ENCODE measurements at regions not wholly inside any gene's neighbourhood (a gene's known extent, or its start where the extent isn't known, plus 50 kb on each side); places are given as distances from the start of the nearest gene placed in this dataset.

GRCh38 chrX:43317378-43317777, 338.7 kb upstream of the MAOA start:
- no peak for DNase-seq
- intact Hi-C loops (cut with micrococcal nuclease; ENCODE audit: unreplicated experiment): no loop called here
- no peaks in the 10 kb centered on the region for H3K9me3 ChIP-seq
- no peaks in the 10 kb centered on the region for H3K36me3 ChIP-seq (ENCODE audit: control insufficient read depth, insufficient read depth, low read length)
- no peaks in the 10 kb centered on the region for H3K27me3 ChIP-seq (replicated peaks; ENCODE audit: control insufficient read depth, insufficient read depth, low read length)
- H3K4me3 ChIP-seq (ENCODE audit: low read depth, low read length): no peak overlapping the region
- no peaks in the 10 kb centered on the region for H3K27me3 Mint-ChIP-seq (ENCODE audit: insufficient read depth, unreplicated experiment)
- H3K4me1 ChIP-seq: 0 out of 2 replicates have a peak, but pooled peaks cover 6% of the 10 kb centered on the region
- CTCF ChIA-PET: no interaction called here
- H3K9me3 Mint-ChIP-seq (ENCODE audit: unreplicated experiment): peaks cover 1% of the 10 kb centered on the region
- H3K4me3 Mint-ChIP-seq (ENCODE audit: unreplicated experiment): no peak overlapping the region
- TF ChIP-seq, protein P1, sequence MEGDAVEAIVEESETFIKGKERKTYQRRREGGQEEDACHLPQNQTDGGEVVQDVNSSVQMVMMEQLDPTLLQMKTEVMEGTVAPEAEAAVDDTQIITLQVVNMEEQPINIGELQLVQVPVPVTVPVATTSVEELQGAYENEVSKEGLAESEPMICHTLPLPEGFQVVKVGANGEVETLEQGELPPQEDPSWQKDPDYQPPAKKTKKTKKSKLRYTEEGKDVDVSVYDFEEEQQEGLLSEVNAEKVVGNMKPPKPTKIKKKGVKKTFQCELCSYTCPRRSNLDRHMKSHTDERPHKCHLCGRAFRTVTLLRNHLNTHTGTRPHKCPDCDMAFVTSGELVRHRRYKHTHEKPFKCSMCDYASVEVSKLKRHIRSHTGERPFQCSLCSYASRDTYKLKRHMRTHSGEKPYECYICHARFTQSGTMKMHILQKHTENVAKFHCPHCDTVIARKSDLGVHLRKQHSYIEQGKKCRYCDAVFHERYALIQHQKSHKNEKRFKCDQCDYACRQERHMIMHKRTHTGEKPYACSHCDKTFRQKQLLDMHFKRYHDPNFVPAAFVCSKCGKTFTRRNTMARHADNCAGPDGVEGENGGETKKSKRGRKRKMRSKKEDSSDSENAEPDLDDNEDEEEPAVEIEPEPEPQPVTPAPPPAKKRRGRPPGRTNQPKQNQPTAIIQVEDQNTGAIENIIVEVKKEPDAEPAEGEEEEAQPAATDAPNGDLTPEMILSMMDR (IDR thresholded peaks at IDR 0.05; ENCODE audit: insufficient read depth in 1 of 2, low read depth in 1 of 2, low read length in 1 of 2, severe bottlenecking in 1 of 2, unreplicated experiment in 1 of 2): no peak
- POLR2A ChIA-PET: no interaction called here
- no peaks in the 10 kb centered on the region for H3K4me1 Mint-ChIP-seq (ENCODE audit: low read depth, unreplicated experiment)
- BruUV-seq (replicated peaks): no TSS peak
- no peak overlapping the region for H3K27ac Mint-ChIP-seq (ENCODE audit: unreplicated experiment)
- no peaks in the 10 kb centered on the region for H3K36me3 Mint-ChIP-seq (ENCODE audit: insufficient read depth, unreplicated experiment)

- intact Hi-C loops (cut with micrococcal nuclease; ENCODE audit: unreplicated experiment): no loop called here
- Mint-ChIP-seq H3K27ac (ENCODE audit: unreplicated experiment) (no peak overlapping the region), H3K4me1 (ENCODE audit: low read depth, unreplicated experiment) (no peaks in the 10 kb centered on the region), H3K36me3 (ENCODE audit: insufficient read depth, unreplicated experiment) (peaks cover 5% of the 10 kb centered on the region), H3K27me3 (ENCODE audit: insufficient read depth, unreplicated experiment) (no peaks in the 10 kb centered on the region), H3K9me3 (ENCODE audit: unreplicated experiment) (no peaks in the 10 kb centered on the region), H3K4me3 (ENCODE audit: unreplicated experiment) (no peak overlapping the region)
- H3K36me3 ChIP-seq (ENCODE audit: control insufficient read depth, insufficient read depth, low read length): no peaks in the 10 kb centered on the region
- DNase-seq: peak; percentile 8 to 43
- TF ChIP-seq, protein P1 (IDR thresholded peaks at IDR 0.05; ENCODE audit: insufficient read depth in 1 of 2, low read depth in 1 of 2, low read length in 1 of 2, severe bottlenecking in 1 of 2, unreplicated experiment in 1 of 2): no peak
- H3K4me1 ChIP-seq: no peaks in the 10 kb centered on the region
- no peaks in the 10 kb centered on the region for H3K27me3 ChIP-seq (replicated peaks; ENCODE audit: control insufficient read depth, insufficient read depth, low read length)
- H3K9me3 ChIP-seq: no peaks in the 10 kb centered on the region
- H3K4me3 ChIP-seq (ENCODE audit: low read depth, low read length): no peak overlapping the region
- POLR2A ChIA-PET: no interaction called here
- BruUV-seq (replicated peaks): no TSS peak
- CTCF ChIA-PET: no interaction called here
Observed at GRCh38 chrX:43328358-43328946, 327.6 kb upstream of the MAOA start.

DNA sequence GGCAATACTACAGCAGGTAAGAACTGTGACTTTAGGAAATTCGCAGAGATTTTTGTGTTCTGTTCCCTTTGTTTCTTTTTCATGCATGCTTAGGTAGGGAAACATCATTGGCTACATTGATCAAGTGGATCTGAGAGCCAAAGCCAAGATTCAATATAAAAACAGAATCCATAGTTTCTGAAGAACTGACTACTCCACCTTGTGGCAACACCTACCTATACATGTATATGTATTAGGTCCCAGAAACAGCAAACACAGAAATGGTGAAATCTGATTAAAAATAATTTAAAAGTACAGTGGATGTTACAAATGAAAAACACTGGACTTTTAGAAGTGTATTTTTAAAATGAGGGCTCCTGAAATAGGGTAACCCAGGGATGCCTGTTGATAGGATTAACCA, 322.6 kb upstream of the MAOA start:
- H3K9me3 ChIP-seq: no peaks in the 10 kb centered on the region
- intact Hi-C loops (cut with micrococcal nuclease; ENCODE audit: unreplicated experiment): no loop called here
- DNase-seq: no peak
- H3K4me3 ChIP-seq (ENCODE audit: low read depth, low read length): no peak overlapping the region
- no peaks in the 10 kb centered on the region for H3K4me1 Mint-ChIP-seq (ENCODE audit: low read depth, unreplicated experiment)
- H3K36me3 ChIP-seq (ENCODE audit: control insufficient read depth, insufficient read depth, low read length): no peaks in the 10 kb centered on the region
- no peaks in the 10 kb centered on the region for H3K27me3 Mint-ChIP-seq (ENCODE audit: insufficient read depth, unreplicated experiment)
- H3K27me3 ChIP-seq (replicated peaks; ENCODE audit: control insufficient read depth, insufficient read depth, low read length): no peaks in the 10 kb centered on the region
- H3K36me3 Mint-ChIP-seq (ENCODE audit: insufficient read depth, unreplicated experiment): no peaks in the 10 kb centered on the region
- CTCF ChIA-PET: no interaction called here
- H3K4me1 ChIP-seq: no peaks in the 10 kb centered on the region
- H3K4me3 Mint-ChIP-seq (ENCODE audit: unreplicated experiment): no peak overlapping the region
- BruUV-seq (replicated peaks): no TSS peak
- POLR2A ChIA-PET: no interaction called here
- TF ChIP-seq, protein P1 (IDR thresholded peaks at IDR 0.05; ENCODE audit: insufficient read depth in 1 of 2, low read depth in 1 of 2, low read length in 1 of 2, severe bottlenecking in 1 of 2, unreplicated experiment in 1 of 2): no peak
- H3K27ac Mint-ChIP-seq (ENCODE audit: unreplicated experiment): no peak overlapping the region
- H3K9me3 Mint-ChIP-seq (ENCODE audit: unreplicated experiment): no peaks in the 10 kb centered on the region

Measured in Caco-2 (cell line).